Right renal pelvis (tissue), 4 donors: ENCODE measurements at regions not wholly inside any gene's neighbourhood (a gene's known extent, or its start where the extent isn't known, plus 50 kb on each side); places are given as distances from the start of the nearest gene placed in this dataset.
"Not testable (repeated sequence)": the region's sequence is repeated elsewhere in the genome, so short reads cannot be mapped to it uniquely, and the experiment has no call there.

Experiments used
- DNase-seq, 4 donors: peaks; one replicate each; pipeline ENCODE4 v3.0.0-alpha.2; 2013; ENCODE audit warnings: low read depth in 4 of 4, low spot score in 3 of 4, missing footprints in 1 of 4

DNA sequence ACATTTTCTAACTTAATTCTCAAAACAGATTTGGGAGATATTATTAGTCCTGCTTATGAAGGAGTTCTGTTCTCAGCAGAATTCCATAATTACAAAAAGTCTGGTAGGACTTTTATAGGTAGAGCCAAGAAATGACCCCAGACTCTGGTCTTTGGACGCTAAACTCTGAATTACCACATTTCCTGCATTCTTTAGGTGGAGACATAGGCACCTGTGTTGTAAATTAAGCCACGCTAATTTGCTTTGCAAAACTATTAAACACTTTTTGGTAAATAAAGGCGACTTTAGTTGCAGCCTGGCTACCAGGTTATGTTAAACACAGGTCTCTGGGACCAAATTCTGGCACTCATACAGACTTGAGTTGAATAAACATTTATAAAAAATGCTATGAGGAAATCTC, 77.7 kb downstream of the C9orf152 start:
- no peak for DNase-seq

- no peak for DNase-seq
Observed at GRCh38 chr9:110130791-110131416, 77.1 kb downstream of the C9orf152 start.

GRCh38 chr9:110131499-110131898, 76.5 kb downstream of the C9orf152 start:
- DNase-seq, result no peak

- not testable (repeated sequence) for DNase-seq
Observed at GRCh38 chr9:110132531-110132930, 75.4 kb downstream of the C9orf152 start.

GRCh38 chr9:110133059-110133458, 74.9 kb downstream of the C9orf152 start:
- DNase-seq, result no peak

DNA sequence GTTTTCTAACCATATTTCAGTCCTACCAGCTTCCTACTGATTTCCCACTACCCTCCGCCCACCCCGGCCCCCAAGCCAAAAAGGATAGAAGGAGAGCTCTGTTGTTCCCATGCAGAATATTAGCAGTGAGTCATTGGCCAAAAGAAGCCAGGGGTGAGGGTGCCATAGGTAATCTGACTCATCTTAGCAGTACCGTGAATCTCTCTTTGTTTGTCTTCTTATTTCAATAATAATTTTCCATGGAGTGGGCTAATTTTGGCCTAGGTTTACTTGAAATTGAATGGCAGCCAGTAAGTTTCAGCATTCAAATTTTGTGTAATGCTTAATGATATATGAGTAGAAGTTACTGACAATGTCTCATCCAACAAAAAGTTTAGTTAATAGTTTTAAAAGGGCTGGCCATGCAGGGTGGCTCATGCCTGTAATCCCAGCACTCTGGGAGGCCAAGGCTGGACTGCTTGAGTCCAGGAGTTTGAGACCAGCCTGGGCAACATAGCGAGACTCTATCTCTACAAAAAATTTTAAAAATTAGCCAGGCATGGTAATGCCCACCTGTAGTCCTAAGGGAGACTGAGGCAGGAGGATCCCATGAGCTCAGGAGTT, 74.2 kb downstream of the C9orf152 start:
- DNase-seq, result no peak

- DNase-seq, result no peak
Observed at GRCh38 chr9:110135846-110136245, 72.1 kb downstream of the C9orf152 start.

- DNase-seq, result no peak
Observed at GRCh38 chr9:110136802-110137201, 71.2 kb downstream of the C9orf152 start.

GRCh38 chr9:110140276-110140675, 67.7 kb downstream of the C9orf152 start:
- no peak for DNase-seq

- DNase-seq, result no peak
Observed at GRCh38 chr9:110141227-110141793, 66.6 kb downstream of the C9orf152 start.

- DNase-seq, result no peak
Observed at GRCh38 chr9:110142253-110142652, 65.7 kb downstream of the C9orf152 start.

DNA sequence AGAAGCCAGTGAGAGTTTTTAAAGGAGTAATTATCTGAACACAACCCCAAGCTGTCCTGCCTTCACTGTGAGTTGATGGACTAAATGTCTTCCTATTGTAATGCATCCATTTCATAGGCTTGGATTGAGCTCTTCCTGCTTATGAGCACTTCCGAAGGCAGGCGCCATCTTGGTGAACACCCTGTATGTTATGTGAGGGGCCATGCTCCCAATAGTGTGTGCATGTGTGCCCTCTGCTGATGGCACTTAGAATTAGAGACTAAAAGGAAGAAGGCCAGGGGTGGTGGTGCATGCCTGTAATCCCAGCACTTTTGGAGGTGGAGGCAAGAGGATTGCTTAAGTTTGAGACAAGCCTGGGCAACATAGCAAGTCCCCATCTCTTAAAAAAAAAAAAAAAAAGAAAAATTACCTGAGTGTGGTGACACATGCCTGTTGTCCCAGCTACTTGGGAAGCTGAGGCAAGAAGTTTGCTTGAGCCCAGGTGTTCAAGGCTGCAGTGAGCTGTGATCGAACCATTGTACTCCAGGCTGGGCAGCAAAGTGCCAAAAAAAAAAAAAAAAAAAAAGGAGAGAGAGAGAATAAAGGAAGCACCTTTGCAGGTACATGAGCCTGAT, 65.0 kb downstream of the C9orf152 start:
- no peak for DNase-seq

DNA sequence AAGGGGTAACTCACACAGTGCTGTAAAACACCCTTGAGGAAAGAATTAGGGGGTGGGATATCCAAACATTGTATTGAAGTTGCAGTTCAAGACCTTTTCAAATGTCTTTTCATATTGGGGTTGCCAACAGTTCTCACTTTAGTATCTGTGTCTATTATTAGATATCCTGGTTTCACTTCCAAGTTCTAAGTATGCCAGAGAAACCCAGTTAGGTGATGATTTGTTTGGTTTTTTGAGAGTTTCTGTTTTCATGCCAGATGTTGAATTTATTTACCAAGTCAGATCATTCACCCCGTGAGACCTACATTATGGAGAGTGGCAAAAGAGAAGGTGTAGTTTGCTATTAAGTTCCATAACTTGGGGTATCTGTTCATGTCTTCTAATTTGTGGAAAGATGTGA, 64.5 kb downstream of the C9orf152 start:
- DNase-seq, result no peak

- DNase-seq, result no peak
Observed at GRCh38 chr9:110143950-110144545, 63.9 kb downstream of the C9orf152 start.

DNA sequence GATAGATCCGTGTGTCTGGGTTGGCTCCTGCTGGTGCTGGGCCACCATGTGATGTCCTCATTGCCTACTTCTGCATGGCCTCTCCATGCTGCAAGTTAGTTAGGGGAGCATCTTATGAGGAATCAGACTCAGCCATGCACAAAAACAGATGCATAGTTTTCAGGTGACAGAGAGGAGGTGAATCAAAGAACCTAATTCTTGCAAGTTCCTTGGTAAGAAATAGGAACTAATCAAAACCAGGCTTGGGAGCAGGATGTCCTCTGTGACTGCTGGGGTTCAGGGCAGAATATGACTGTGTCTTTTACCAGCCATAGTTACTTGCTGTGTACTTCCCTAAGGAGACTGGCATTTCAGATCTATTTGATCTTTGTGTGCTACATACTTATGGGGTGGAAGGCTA, 61.6 kb downstream of the C9orf152 start:
- no peak for DNase-seq

DNA sequence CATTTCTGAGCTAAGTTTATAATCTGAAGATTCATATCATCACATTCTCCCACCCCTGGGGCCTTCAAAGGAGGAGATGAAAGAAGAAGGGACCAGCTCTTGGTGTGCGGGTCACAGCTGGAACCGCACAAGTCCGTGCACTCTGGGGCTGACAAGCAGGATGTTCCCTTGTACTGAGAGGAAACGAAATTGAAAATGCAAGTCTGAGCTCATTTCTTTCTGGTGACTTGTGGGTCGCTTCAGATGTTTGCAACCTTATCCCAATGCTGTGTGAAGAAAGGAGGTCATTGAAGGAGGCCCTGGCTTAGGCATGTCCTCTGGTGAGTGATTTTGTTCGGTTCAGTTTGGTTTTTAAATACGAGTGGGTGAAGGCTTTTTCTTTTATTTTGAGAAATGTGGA, 59.6 kb downstream of the C9orf152 start:
- DNase-seq, result no peak

DNA sequence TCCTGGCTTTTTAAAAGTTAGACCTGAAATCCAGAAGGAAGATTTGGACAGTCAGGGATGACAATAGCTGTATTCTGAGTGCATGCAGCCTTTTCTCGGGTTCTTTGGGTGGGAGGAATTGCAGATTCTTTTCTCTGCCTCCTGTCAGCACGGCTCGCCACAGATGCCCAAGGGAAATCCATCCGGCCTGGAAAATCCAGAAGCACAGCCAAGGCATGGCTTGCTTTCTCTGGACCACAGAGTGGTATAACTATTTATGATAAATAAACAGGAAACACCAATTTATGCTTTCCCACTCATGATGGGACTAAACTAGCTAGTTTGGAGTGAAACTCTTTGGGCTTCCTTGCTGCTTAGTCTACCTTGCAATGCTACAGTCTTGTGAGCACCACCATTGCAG, 59.1 kb downstream of the C9orf152 start:
- DNase-seq, result no peak
